Vagina (tissue), 2 donors: ENCODE measurements at regions not wholly inside any gene's neighbourhood (a gene's known extent, or its start where the extent isn't known, plus 50 kb on each side); places are given as distances from the start of the nearest gene placed in this dataset.
A peak's percentile ranks its signal among the peaks of the same experiment; 100 is the strongest.
"Not testable (repeated sequence)": the region's sequence is repeated elsewhere in the genome, so short reads cannot be mapped to it uniquely, and the experiment has no call there.

Source experiments
- DNase-seq, 2 donors: peaks; one replicate each; pipeline ENCODE4 v3.0.0-alpha.2; 2017; ENCODE audit errors: extremely low spot score in 2 of 2
- H3K27ac ChIP-seq: fragments of 200-600 bp; sonication (generic); one replicate; pipeline ENCODE4 v1.5.1; 2019
- H3K27me3 ChIP-seq: fragments of 200-600 bp; sonication (generic); one replicate; pipeline ENCODE4 v1.5.1; 2019
- H3K36me3 ChIP-seq, 2 donors: fragments of 200-600 bp; sonication (generic); one replicate each; pipeline ENCODE4 v1.5.1; 2017 to 2019
- H3K4me1 ChIP-seq: fragments of 200-600 bp; sonication (generic); one replicate; pipeline ENCODE4 v1.5.1; 2019
- H3K4me3 ChIP-seq, 2 donors: fragments of 200-600 bp; sonication (generic); 1 replicate in 1 of 2; 2 replicates in 1 of 2; pipeline ENCODE4 v1.5.1; 2016 to 2019
- H3K9me3 ChIP-seq: fragments of 200-600 bp; sonication (generic); one replicate; pipeline ENCODE4 v1.5.1; 2019
- POLR2A ChIP-seq, 2 donors: fragments of 450-650 bp; IDR thresholded peaks; one replicate each; pipeline ENCODE4 v1.6.1; 2017; ENCODE audit warnings: antibody characterized with exemption in 2 of 2, mild to moderate bottlenecking in 2 of 2, moderate library complexity in 2 of 2
- POLR2AphosphoS5 ChIP-seq, 2 donors: sonication (generic); formaldehyde crosslinking; IDR thresholded peaks; one replicate each; pipeline ENCODE4 v1.9.0; 2017; ENCODE audit warnings: antibody characterized with exemption in 2 of 2, mild to moderate bottlenecking in 2 of 2, low read depth in 1 of 2; ENCODE audit not compliant: insufficient read depth in 1 of 2
- intact Hi-C: fragments of 100-400 bp; cut with DNase I; formaldehyde crosslinking; loops from one replicate; pipeline ENCODE4 v1.15.1; 2023
- TF ChIP-seq, protein P1 (sequence below), 3 experiments: fragments of 450-650 bp in 2 of 3; fragments of 200-600 bp in 1 of 3; sonication (generic) in 1 of 3; IDR thresholded peaks; one replicate each; pipeline ENCODE4 v1.5.1; 2017 to 2019; ENCODE audit warnings: antibody characterized with exemption in 3 of 3, mild to moderate bottlenecking in 2 of 3, moderate library complexity in 2 of 3

DNA sequence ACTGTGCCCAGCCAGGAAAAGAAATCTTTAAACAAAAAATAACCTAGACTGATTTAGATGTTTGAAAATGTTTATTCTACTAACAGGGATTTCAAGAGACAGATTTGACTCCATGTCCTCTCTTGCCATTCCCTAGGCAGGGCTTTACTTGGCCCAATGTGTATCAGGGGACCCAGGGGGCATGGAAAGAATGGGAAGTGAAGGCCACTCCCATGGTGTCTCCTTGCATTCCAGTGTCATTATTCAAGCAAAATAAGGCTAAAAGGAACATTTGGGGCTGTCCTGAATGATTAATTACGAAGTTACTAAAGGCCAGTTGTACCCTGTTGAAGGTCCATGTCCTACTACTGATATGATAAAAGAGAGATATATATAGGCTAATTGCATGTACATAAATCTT lies 151.9 kb upstream of the ATF7IP start:
- intact Hi-C loops, result no loop called here
- TF ChIP-seq, protein P1, sequence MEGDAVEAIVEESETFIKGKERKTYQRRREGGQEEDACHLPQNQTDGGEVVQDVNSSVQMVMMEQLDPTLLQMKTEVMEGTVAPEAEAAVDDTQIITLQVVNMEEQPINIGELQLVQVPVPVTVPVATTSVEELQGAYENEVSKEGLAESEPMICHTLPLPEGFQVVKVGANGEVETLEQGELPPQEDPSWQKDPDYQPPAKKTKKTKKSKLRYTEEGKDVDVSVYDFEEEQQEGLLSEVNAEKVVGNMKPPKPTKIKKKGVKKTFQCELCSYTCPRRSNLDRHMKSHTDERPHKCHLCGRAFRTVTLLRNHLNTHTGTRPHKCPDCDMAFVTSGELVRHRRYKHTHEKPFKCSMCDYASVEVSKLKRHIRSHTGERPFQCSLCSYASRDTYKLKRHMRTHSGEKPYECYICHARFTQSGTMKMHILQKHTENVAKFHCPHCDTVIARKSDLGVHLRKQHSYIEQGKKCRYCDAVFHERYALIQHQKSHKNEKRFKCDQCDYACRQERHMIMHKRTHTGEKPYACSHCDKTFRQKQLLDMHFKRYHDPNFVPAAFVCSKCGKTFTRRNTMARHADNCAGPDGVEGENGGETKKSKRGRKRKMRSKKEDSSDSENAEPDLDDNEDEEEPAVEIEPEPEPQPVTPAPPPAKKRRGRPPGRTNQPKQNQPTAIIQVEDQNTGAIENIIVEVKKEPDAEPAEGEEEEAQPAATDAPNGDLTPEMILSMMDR (IDR thresholded peaks at IDR 0.05), result no peak
- no peak for TF ChIP-seq POLR2A (IDR thresholded peaks at IDR 0.05)
- TF ChIP-seq POLR2AphosphoS5 (IDR thresholded peaks at IDR 0.05; ENCODE audit: insufficient read depth in 1 of 2, low read depth in 1 of 2), result no peak
- Histone ChIP-seq H3K27me3 (no peaks in the 10 kb centered on the region), H3K9me3 (no peaks in the 10 kb centered on the region), H3K4me1 (no peaks in the 10 kb centered on the region), H3K27ac (no peak overlapping the region), H3K4me3 (no peak overlapping the region), H3K36me3 (no peaks in the 10 kb centered on the region)
- no peak for DNase-seq

DNA sequence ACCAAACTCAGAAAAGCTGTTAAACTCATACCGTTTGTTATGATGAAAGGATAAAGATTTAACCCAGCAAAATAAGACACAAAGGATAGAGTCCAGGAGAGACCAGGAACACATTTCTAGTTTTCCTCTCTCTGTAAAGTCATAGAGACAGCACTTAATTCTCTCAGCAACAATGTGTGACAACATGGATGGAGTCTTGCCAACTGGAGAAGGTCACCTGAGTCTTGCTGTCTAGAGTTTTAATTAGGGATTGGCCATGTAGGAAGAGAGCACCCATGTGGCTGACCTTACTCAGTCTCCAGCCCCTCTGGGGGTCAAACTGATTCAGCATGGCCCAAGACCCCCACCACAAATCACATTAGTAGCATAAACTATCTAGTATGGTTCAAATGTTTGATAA lies 151.0 kb upstream of the ATF7IP start:
- H3K27me3 ChIP-seq, result no peaks in the 10 kb centered on the region
- H3K4me1 ChIP-seq, result no peaks in the 10 kb centered on the region
- intact Hi-C loops, result no loop called here
- no peak for DNase-seq
- H3K36me3 ChIP-seq, result no peaks in the 10 kb centered on the region
- no peak overlapping the region for H3K4me3 ChIP-seq
- no peaks in the 10 kb centered on the region for H3K9me3 ChIP-seq
- TF ChIP-seq POLR2A (IDR thresholded peaks at IDR 0.05) (no peak), POLR2AphosphoS5 (IDR thresholded peaks at IDR 0.05; ENCODE audit: insufficient read depth in 1 of 2, low read depth in 1 of 2) (no peak)
- TF ChIP-seq, protein P1 (IDR thresholded peaks at IDR 0.05), result no peak
- H3K27ac ChIP-seq, result no peak overlapping the region

DNA sequence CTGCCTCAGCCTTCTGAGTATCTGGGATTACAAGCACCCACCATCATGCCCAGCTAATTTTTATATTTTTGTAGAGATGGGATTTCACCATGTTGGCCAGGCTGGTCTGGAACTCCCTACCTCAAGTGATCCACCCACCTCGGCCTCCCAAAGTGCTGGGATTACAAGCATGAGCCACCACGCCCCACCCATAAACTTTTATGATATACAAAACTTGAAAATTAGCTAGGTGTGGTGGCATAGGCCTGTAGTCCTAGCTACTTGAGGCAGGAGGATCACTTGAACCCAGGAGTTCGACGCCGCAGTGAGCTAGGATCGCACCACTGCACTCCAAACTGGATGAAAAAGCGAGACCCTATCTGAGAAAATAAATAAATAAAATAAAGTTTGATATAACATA lies 149.5 kb upstream of the ATF7IP start:
- H3K27me3 ChIP-seq, H3K36me3 ChIP-seq, intact Hi-C loops, H3K9me3 ChIP-seq, DNase-seq, H3K27ac ChIP-seq, H3K4me1 ChIP-seq, H3K4me3 ChIP-seq: not testable (repeated sequence)

DNA sequence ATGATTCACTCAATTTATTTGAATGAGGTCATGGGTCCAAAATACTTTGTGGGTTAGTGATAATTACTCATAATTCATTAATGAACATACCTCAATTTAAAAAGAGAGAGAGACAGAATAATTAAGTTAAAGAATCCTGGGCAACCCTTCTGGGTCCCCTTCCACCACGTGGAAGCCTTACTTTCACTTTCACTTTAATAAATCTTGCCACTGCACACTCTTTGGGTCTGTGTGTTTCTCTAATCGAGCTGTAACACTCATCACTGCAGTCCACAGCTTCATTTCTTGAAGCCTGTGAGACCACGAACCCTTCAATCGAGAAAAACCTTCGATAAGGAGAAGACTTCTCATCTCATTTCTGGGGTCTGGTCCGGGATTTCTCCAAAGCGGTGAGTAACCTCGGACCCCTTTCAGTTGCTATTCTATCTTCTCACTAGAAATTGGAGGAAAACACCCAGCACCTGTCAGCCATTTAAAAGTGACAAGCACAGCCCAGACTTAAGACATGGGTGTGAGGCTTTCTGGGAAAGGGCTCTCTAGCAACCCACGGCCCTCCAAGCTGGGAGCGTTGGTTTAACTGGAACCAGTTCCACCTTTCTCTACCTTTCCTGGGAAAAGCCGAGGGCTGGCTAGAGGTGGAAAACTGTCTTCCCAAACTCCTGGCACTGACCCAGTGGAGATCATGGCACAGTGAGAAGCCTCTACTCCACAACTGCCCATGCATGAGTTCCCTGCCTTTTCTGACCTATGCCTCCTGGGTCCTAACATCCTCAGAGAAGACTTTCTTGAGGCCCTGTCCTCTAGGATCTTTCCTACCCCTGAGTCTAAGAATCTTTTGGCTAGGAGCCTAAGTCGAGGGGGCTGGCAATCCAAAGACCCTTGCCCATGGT lies 148.8 kb upstream of the ATF7IP start:
- intact Hi-C loops, result no loop called here
- Histone ChIP-seq H3K27me3 (no peaks in the 10 kb centered on the region), H3K4me3 (peak overlapping the region in 1 of 2 donors; percentile 19), H3K36me3 (no peaks in the 10 kb centered on the region), H3K4me1 (no peaks in the 10 kb centered on the region), H3K9me3 (no peaks in the 10 kb centered on the region), H3K27ac (no peak overlapping the region)
- DNase-seq, result peak in 1 of 2 donors; percentile 70
- TF ChIP-seq POLR2A (IDR thresholded peaks at IDR 0.05) (no peak), POLR2AphosphoS5 (IDR thresholded peaks at IDR 0.05; ENCODE audit: insufficient read depth in 1 of 2, low read depth in 1 of 2) (no peak)

DNA sequence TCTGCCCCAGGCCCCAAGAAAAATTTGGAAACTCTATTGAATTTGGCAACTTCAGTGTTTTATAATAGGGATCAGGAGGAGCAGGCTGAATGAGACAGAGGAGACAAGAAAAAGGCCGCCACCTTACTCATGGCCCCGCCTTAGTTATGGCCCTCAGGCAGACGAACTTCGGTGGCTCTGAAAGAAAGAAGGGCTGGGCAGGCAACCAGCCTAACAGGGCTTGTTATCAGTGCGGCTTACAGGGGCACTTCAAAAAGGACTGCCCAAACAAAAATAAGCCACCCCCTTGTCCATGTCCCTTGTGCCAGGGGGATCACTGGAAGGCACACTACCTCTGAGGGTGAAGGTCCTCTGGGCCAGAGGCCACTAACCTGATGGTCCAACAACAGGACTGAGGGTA lies 146.3 kb upstream of the ATF7IP start:
- H3K27me3 ChIP-seq, result no peaks in the 10 kb centered on the region
- H3K27ac ChIP-seq, result no peak overlapping the region
- H3K36me3 ChIP-seq, result no peaks in the 10 kb centered on the region
- intact Hi-C loops, result no loop called here
- no peaks in the 10 kb centered on the region for H3K4me1 ChIP-seq
- TF ChIP-seq POLR2A (IDR thresholded peaks at IDR 0.05), result no peak
- TF ChIP-seq POLR2AphosphoS5 (IDR thresholded peaks at IDR 0.05; ENCODE audit: insufficient read depth in 1 of 2, low read depth in 1 of 2), result no peak
- TF ChIP-seq, protein P1 (IDR thresholded peaks at IDR 0.05), result no peak
- H3K4me3 ChIP-seq, result no peak overlapping the region
- no peak for DNase-seq
- no peaks in the 10 kb centered on the region for H3K9me3 ChIP-seq

DNA sequence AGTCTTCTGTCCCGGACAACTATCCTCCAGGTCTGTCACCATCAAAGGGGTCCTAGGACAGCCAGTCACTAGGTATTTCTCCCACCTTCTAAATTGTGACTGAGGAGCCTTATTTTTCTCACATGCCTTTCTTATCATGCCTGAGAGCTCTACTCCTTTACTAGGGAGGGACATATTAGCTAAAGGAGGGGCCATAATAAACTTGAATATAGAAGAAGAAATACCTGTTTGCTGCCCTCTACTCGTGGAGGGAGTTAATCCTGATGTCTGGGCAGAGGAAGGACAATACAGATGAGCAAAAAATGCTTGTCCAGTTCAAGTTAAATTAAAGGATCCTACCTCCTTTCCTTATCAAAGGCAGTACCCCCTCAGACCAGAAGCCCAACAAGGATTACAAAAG lies 145.8 kb upstream of the ATF7IP start:
- H3K36me3 ChIP-seq, H3K27ac ChIP-seq, DNase-seq, H3K9me3 ChIP-seq, H3K4me1 ChIP-seq, H3K27me3 ChIP-seq, intact Hi-C loops, H3K4me3 ChIP-seq: not testable (repeated sequence)
